GM12875 (cell line): ENCODE measurements at regions not wholly inside any gene's neighbourhood (a gene's known extent, or its start where the extent isn't known, plus 50 kb on each side); places are given as distances from the start of the nearest gene placed in this dataset.

Experiments
- H3K4me3 ChIP-seq: one replicate; pipeline ENCODE4 v1.5.1; 2011; ENCODE audit warnings: low read depth, low read length, control low read depth
- TF ChIP-seq, protein P1 (sequence below): IDR thresholded peaks from 2 replicates; pipeline ENCODE4 v1.5.1; 2011; ENCODE audit warnings: low read depth, mild to moderate bottlenecking, control low read depth, inconsistent platforms, low read length, moderate library complexity, borderline replicate concordance; ENCODE audit not compliant: insufficient read depth

DNA sequence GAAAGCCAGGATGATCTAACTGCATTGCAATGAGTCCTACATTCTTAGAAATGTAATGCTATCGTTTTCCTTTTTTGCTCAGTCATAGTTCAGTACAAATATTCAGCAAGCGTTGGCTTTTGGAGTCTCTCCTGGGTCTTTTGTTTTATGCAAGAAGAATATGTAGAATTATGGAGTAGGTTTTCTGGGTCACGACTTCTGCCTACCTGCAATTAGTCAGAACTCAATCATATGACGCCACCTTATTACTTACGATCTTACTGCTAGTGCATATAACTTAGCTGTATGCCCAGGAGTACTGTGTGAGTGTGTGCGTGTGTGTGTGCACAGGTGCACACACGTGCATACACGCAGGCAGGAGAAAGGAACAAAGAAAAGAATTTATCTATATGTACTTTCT, 640.2 kb downstream of the STK39 start:
- TF ChIP-seq, protein P1, sequence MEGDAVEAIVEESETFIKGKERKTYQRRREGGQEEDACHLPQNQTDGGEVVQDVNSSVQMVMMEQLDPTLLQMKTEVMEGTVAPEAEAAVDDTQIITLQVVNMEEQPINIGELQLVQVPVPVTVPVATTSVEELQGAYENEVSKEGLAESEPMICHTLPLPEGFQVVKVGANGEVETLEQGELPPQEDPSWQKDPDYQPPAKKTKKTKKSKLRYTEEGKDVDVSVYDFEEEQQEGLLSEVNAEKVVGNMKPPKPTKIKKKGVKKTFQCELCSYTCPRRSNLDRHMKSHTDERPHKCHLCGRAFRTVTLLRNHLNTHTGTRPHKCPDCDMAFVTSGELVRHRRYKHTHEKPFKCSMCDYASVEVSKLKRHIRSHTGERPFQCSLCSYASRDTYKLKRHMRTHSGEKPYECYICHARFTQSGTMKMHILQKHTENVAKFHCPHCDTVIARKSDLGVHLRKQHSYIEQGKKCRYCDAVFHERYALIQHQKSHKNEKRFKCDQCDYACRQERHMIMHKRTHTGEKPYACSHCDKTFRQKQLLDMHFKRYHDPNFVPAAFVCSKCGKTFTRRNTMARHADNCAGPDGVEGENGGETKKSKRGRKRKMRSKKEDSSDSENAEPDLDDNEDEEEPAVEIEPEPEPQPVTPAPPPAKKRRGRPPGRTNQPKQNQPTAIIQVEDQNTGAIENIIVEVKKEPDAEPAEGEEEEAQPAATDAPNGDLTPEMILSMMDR: no peak
- H3K4me3 ChIP-seq: no peak overlapping the region

GRCh38 chr2:167602122-167602521, 645.3 kb downstream of the STK39 start:
- TF ChIP-seq, protein P1: no peak
- H3K4me3 ChIP-seq: no peak overlapping the region

GRCh38 chr2:167599219-167599618, 648.2 kb downstream of the STK39 start:
- TF ChIP-seq, protein P1: no peak
- H3K4me3 ChIP-seq: no peak overlapping the region

- TF ChIP-seq, protein P1: no peak
- H3K4me3 ChIP-seq: no peak overlapping the region
Observed at GRCh38 chr2:167595839-167596471, 651.4 kb downstream of the STK39 start.

DNA sequence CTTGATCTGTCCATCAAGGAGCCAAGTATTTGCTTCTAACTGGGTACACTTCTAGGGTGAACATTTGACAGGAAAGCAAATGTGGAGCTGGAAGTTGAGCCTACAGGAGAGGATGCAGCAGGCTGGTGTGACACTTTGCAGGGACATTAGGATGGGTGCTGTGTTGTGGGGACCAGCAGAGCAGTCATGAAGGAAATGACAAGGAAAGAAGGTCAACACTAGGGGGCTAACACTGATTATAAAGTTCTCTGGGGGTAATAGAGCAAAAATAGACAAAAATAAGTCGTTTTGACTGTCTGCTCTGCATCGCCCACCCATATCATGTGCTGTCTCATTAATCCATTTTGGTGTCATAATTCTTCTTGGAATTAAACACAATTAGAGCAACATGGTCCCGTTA, 652.4 kb downstream of the STK39 start:
- TF ChIP-seq, protein P1: no peak
- H3K4me3 ChIP-seq: no peak overlapping the region

GRCh38 chr2:167592441-167592840, 655.0 kb downstream of the STK39 start:
- TF ChIP-seq, protein P1: no peak
- H3K4me3 ChIP-seq: no peak overlapping the region

DNA sequence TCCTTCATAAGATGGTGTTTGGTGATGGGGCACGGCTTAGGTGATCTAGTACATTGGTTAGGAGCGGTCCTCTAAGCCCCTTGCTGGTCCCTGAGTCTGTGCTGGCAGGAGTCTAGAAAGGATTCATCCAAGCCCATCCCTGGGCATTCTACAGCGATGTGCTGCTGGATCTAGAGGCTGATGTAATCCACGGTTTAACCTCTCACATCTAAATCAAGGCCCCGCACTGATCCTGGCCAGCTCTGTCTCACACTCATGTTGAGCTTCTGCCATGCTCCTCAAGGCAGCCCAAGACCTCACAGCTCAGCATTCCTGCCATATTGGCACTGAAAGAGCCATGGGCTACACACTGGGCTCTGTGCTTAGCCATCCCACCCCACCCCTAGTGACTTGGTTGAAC, 664.8 kb downstream of the STK39 start:
- TF ChIP-seq, protein P1: no peak
- no peak overlapping the region for H3K4me3 ChIP-seq
